ENCODE measurements at regions not wholly inside any gene's neighbourhood (a gene's known extent, or its start where the extent isn't known, plus 50 kb on each side); places are given as distances from the start of the nearest gene placed in this dataset.

GRCh38 chr10:121268363-121268762 lies 329.9 kb downstream of the FGFR2 start:
- TF ChIP-seq, protein P1, sequence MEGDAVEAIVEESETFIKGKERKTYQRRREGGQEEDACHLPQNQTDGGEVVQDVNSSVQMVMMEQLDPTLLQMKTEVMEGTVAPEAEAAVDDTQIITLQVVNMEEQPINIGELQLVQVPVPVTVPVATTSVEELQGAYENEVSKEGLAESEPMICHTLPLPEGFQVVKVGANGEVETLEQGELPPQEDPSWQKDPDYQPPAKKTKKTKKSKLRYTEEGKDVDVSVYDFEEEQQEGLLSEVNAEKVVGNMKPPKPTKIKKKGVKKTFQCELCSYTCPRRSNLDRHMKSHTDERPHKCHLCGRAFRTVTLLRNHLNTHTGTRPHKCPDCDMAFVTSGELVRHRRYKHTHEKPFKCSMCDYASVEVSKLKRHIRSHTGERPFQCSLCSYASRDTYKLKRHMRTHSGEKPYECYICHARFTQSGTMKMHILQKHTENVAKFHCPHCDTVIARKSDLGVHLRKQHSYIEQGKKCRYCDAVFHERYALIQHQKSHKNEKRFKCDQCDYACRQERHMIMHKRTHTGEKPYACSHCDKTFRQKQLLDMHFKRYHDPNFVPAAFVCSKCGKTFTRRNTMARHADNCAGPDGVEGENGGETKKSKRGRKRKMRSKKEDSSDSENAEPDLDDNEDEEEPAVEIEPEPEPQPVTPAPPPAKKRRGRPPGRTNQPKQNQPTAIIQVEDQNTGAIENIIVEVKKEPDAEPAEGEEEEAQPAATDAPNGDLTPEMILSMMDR (IDR thresholded peaks at IDR 0.05) = no peak
- no peak for TF ChIP-seq EZH2 (IDR thresholded peaks at IDR 0.05; ENCODE audit: borderline replicate concordance, insufficient read depth, low read depth, low read length, poor library complexity, severe bottlenecking)

Data from B cell (primary cell).